Stromal cell of bone marrow (primary cell): ENCODE measurements at regions not wholly inside any gene's neighbourhood (a gene's known extent, or its start where the extent isn't known, plus 50 kb on each side); places are given as distances from the start of the nearest gene placed in this dataset.

Experiments used
- DNase-seq: peaks from one replicate; pipeline ENCODE4 v3.0.0-alpha.2; 2012; ENCODE audit warnings: low read depth

- DNase-seq = no peak
Observed at GRCh38 chr10:120960725-120961124, 109.6 kb downstream of the WDR11 start.

GRCh38 chr10:120961795-120962755 lies 110.9 kb downstream of the WDR11 start:
- DNase-seq = no peak

GRCh38 chr10:120962756-120963593 lies 111.8 kb downstream of the WDR11 start:
- DNase-seq = no peak

GRCh38 chr10:120963594-120964220 lies 112.5 kb downstream of the WDR11 start:
- no peak for DNase-seq

- no peak for DNase-seq
Observed at GRCh38 chr10:120966657-120967045, 115.5 kb downstream of the WDR11 start.

- peak; percentile 8 for DNase-seq
Observed at GRCh38 chr10:120969219-120969645, 118.1 kb downstream of the WDR11 start.

GRCh38 chr10:120970595-120971529 lies 119.7 kb downstream of the WDR11 start:
- no peak for DNase-seq

GRCh38 chr10:120971671-120972070 lies 120.5 kb downstream of the WDR11 start:
- DNase-seq = no peak

GRCh38 chr10:120972259-120972658 lies 121.1 kb downstream of the WDR11 start:
- no peak for DNase-seq

- DNase-seq = no peak
Observed at GRCh38 chr10:120975072-120975867, 124.1 kb downstream of the WDR11 start.

- no peak for DNase-seq
Observed at GRCh38 chr10:120975868-120976225, 124.7 kb downstream of the WDR11 start.

GRCh38 chr10:120977897-120978296 lies 126.7 kb downstream of the WDR11 start:
- DNase-seq = no peak

GRCh38 chr10:120978589-120979252 lies 127.6 kb downstream of the WDR11 start:
- DNase-seq = no peak

GRCh38 chr10:120979435-120980278 lies 128.5 kb downstream of the WDR11 start:
- DNase-seq = no peak

- no peak for DNase-seq
Observed at GRCh38 chr10:120980279-120981255, 129.4 kb downstream of the WDR11 start.

GRCh38 chr10:120981601-120982391 lies 130.6 kb downstream of the WDR11 start:
- DNase-seq = no peak

GRCh38 chr10:120982507-120982906 lies 131.3 kb downstream of the WDR11 start:
- DNase-seq = no peak
